OCI-LY7 (cell line): ENCODE measurements at regions not wholly inside any gene's neighbourhood (a gene's known extent, or its start where the extent isn't known, plus 50 kb on each side); places are given as distances from the start of the nearest gene placed in this dataset.

Source experiments
- BruUV-seq: library from RNA; stranded (reverse); fragments of 400-500 nt; replicated peaks from 2 replicates; lab custom pipeline; 2021; lab: Mats Ljungman, UMichigan
- CTCF ChIA-PET: fragments of 300-600 bp; sonication (Branson Sonifier 250); formaldehyde crosslinking; loops from one replicate; lab custom pipeline; 2022; ENCODE audit warnings: antibody characterized with exemption; ENCODE audit not compliant: unreplicated experiment; lab: Charles Lee
- POLR2A ChIA-PET: fragments of 300-600 bp; sonication (Branson Sonifier 250); formaldehyde crosslinking; loops from one replicate; lab custom pipeline; 2022; ENCODE audit warnings: antibody characterized with exemption; lab: Charles Lee
- DNase-seq: peaks from one replicate; pipeline ENCODE4 v3.0.0-alpha.2; 2015; ENCODE audit warnings: low spot score
- H2AFZ ChIP-seq: fragments of 200-600 bp; sonication (generic), shearing (Covaris generic); 2 replicates; pipeline ENCODE4 v1.6.1; 2014; ENCODE audit warnings: mild to moderate bottlenecking, antibody characterized with exemption, low read length, moderate library complexity
- H3K27ac ChIP-seq: fragments of 200-600 bp; sonication (generic); 2 replicates; pipeline ENCODE4 v1.5.1; 2014; ENCODE audit warnings: mixed run types, low read depth, mild to moderate bottlenecking, moderate library complexity, low read length, inconsistent platforms; ENCODE audit not compliant: poor library complexity, severe bottlenecking
- H3K36me3 ChIP-seq: fragments of 200-600 bp; sonication (generic); 2 replicates; pipeline ENCODE4 v1.6.1; 2014; ENCODE audit warnings: mild to moderate bottlenecking, antibody characterized with exemption, low read length, moderate library complexity, mixed read lengths; ENCODE audit not compliant: insufficient read depth
- H3K4me1 ChIP-seq: fragments of 200-600 bp; sonication (generic); 2 replicates; pipeline ENCODE4 v1.5.1; 2014; ENCODE audit warnings: mild to moderate bottlenecking, low read length; ENCODE audit not compliant: insufficient read depth, poor library complexity, severe bottlenecking
- H3K4me2 ChIP-seq: fragments of 200-600 bp; sonication (generic); 2 replicates; pipeline ENCODE4 v1.6.1; 2014; ENCODE audit warnings: mild to moderate bottlenecking, low read length
- H3K4me3 ChIP-seq: fragments of 200-600 bp; sonication (generic); 2 replicates; pipeline ENCODE4 v1.5.1; 2014; ENCODE audit warnings: mild to moderate bottlenecking, low read depth, low read length; ENCODE audit not compliant: poor library complexity, severe bottlenecking
- H3K79me2 ChIP-seq: fragments of 200-600 bp; sonication (generic); 2 replicates; pipeline ENCODE4 v1.6.1; 2016; ENCODE audit warnings: low read depth, mild to moderate bottlenecking, low read length, moderate library complexity, mixed read lengths; ENCODE audit not compliant: insufficient read depth
- H3K9me2 ChIP-seq: fragments of 200-600 bp; sonication (generic); 2 replicates; pipeline ENCODE4 v1.6.1; 2016; ENCODE audit warnings: mild to moderate bottlenecking, low read length, mixed read lengths; ENCODE audit not compliant: insufficient read depth
- H3K9me3 ChIP-seq: fragments of 200-600 bp; sonication (generic); 2 replicates; pipeline ENCODE4 v1.6.1; 2014; ENCODE audit warnings: mild to moderate bottlenecking, mixed run types, low read length, mixed read lengths
- H4K20me1 ChIP-seq: fragments of 200-600 bp; sonication (generic); 2 replicates; pipeline ENCODE4 v1.6.1; 2014; ENCODE audit warnings: mild to moderate bottlenecking, antibody characterized with exemption, low read length, moderate library complexity, mixed read lengths; ENCODE audit not compliant: insufficient read depth
- EZH2phosphoT487 ChIP-seq: fragments of 200-600 bp; sonication (generic); IDR thresholded peaks from 2 replicates; pipeline ENCODE4 v1.6.1; 2018; ENCODE audit warnings: low read depth, borderline replicate concordance, mild to moderate bottlenecking, mixed run types, antibody characterized with exemption, low read length, moderate library complexity, mixed read lengths
- intact Hi-C: fragments of 100-400 bp; cut with micrococcal nuclease; formaldehyde crosslinking; loops from one replicate; pipeline ENCODE4 v1.10.0; 2022; ENCODE audit not compliant: unreplicated experiment
- TF ChIP-seq, protein P1 (sequence below): fragments of 200-600 bp; sonication (generic); conservative IDR thresholded peaks from 2 replicates; pipeline ENCODE4 v1.5.1; 2014; ENCODE audit warnings: mild to moderate bottlenecking, antibody characterized with exemption, low read length, moderate library complexity, mixed read lengths

DNA sequence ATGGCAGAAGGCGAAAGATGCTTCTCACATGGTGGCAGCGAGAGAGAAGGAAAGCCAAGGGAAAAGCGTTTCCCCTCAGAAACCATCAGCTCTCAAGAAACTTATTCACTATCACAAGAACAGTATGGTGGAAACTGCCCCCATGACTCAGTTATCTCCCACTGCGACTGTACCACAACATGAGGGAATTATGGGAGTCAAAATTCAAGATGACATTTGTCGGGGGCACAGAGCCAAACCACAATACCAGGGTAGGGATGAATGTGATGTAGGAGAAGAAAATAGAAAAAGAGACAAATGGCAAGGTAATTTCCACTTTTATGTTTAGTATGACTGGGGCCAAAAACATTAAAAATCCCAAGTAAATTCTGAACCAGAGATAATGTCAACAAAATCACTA is 216.8 kb downstream of the TRIM36 start:
- Histone ChIP-seq H4K20me1 (no peaks in the 10 kb centered on the region), H3K27ac (no peak overlapping the region), H3K9me3 (no peaks in the 10 kb centered on the region), H2AFZ (no peak overlapping the region), H3K4me2 (no peak overlapping the region), H3K4me1 (no peaks in the 10 kb centered on the region), H3K36me3 (no peaks in the 10 kb centered on the region), H3K79me2 (no peaks in the 10 kb centered on the region), H3K9me2 (no peaks in the 10 kb centered on the region; the same call in 1 of the 2 replicates), H3K4me3 (no peak overlapping the region)
- no TSS peak for BruUV-seq
- TF ChIP-seq, protein P1, sequence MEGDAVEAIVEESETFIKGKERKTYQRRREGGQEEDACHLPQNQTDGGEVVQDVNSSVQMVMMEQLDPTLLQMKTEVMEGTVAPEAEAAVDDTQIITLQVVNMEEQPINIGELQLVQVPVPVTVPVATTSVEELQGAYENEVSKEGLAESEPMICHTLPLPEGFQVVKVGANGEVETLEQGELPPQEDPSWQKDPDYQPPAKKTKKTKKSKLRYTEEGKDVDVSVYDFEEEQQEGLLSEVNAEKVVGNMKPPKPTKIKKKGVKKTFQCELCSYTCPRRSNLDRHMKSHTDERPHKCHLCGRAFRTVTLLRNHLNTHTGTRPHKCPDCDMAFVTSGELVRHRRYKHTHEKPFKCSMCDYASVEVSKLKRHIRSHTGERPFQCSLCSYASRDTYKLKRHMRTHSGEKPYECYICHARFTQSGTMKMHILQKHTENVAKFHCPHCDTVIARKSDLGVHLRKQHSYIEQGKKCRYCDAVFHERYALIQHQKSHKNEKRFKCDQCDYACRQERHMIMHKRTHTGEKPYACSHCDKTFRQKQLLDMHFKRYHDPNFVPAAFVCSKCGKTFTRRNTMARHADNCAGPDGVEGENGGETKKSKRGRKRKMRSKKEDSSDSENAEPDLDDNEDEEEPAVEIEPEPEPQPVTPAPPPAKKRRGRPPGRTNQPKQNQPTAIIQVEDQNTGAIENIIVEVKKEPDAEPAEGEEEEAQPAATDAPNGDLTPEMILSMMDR = no peak
- TF ChIP-seq EZH2phosphoT487 = no peak
- intact Hi-C loops = no loop called here
- ChIA-PET POLR2A (no interaction called here), CTCF (no interaction called here)
- DNase-seq = no peak

DNA sequence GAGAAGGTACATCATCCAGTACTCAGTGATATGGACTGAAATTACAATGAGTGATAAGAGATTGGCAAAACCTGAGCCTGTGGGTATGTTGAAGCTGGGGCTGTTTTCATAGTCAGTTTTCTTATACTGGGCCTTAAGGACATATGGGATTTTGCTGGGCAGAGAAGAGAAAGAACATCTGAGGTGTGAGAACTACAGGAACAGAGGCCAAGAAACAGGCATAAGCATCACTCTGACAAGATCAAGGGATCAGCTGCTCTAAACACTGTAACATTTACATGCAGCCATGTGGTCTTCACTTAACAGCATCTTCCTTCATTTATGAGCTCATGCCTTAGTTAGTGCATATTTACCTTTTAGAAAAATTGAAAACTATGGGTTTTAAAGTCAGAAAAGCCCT is 220.0 kb downstream of the TRIM36 start:
- Histone ChIP-seq H3K9me2 (no peaks in the 10 kb centered on the region), H3K4me1 (no peaks in the 10 kb centered on the region), H2AFZ (no peak overlapping the region), H4K20me1 (no peaks in the 10 kb centered on the region), H3K4me2 (no peak overlapping the region), H3K9me3 (no peaks in the 10 kb centered on the region), H3K79me2 (no peaks in the 10 kb centered on the region), H3K36me3 (no peaks in the 10 kb centered on the region), H3K27ac (no peak overlapping the region), H3K4me3 (no peak overlapping the region)
- intact Hi-C loops = no loop called here
- no TSS peak for BruUV-seq
- no peak for DNase-seq
- TF ChIP-seq, protein P1 = no peak
- TF ChIP-seq EZH2phosphoT487 = no peak
- ChIA-PET CTCF (no interaction called here), POLR2A (no interaction called here)

DNA sequence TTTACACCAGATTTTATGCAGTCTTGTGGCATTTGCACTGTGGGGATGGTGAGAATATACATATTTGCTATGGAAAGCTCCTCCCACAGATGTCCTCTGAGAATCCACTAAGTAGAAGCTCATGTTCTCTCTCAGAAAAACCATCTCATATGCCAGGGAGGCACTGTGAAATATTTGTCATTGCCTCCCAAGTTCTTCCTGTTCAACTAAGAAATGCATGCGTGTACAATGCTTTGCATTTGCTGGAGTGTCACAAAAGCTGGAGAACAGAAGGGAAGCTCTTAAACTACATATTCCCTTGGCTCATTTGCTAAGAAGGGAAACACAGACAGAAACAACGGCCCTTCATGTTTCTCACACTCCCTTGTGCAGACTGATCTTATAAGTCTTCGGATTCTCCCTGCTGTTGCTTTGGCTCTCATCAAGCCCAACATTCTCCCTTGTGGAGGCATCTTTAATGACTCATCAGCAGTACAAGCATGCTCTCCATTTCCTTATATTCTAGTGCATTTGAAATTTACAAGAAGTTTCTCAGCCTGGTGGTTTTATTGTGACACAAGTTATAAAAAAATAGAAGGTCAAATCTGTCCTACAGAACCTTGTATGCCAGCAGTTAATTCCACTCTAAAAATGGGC is 220.6 kb downstream of the TRIM36 start:
- no peaks in the 10 kb centered on the region for H3K4me1 ChIP-seq
- H3K4me3 ChIP-seq = no peak overlapping the region
- H3K4me2 ChIP-seq = no peak overlapping the region
- BruUV-seq = no TSS peak
- no peaks in the 10 kb centered on the region for H3K79me2 ChIP-seq
- intact Hi-C loops = no loop called here
- H3K9me2 ChIP-seq = no peaks in the 10 kb centered on the region
- H3K36me3 ChIP-seq = no peaks in the 10 kb centered on the region
- no peak overlapping the region for H3K27ac ChIP-seq
- no peak for DNase-seq
- H4K20me1 ChIP-seq = no peaks in the 10 kb centered on the region
- TF ChIP-seq EZH2phosphoT487 = no peak
- TF ChIP-seq, protein P1 = no peak
- H2AFZ ChIP-seq = no peak overlapping the region
- POLR2A ChIA-PET = no interaction called here
- CTCF ChIA-PET = no interaction called here
- no peaks in the 10 kb centered on the region for H3K9me3 ChIP-seq
